SK-N-SH (cell line): ENCODE measurements at regions not wholly inside any gene's neighbourhood (a gene's known extent, or its start where the extent isn't known, plus 50 kb on each side); places are given as distances from the start of the nearest gene placed in this dataset.

ENCODE experiments used
- CTCF ChIP-seq: fragments of 200-600 bp; sonication (generic); IDR thresholded peaks from 2 replicates; pipeline ENCODE4 v1.6.1; 2017; ENCODE audit warnings: antibody characterized with exemption, mild to moderate bottlenecking, moderate library complexity
- FOXM1 ChIP-seq: IDR thresholded peaks from 2 replicates; pipeline ENCODE4 v1.4.0; 2012; ENCODE audit warnings: low read depth, mild to moderate bottlenecking
- GATA2 ChIP-seq: sonication (generic); formaldehyde crosslinking; IDR thresholded peaks from 2 replicates; pipeline ENCODE4 v1.5.0; 2020; ENCODE audit warnings: mild to moderate bottlenecking, missing genetic modification reagents
- NRF1 ChIP-seq: IDR thresholded peaks from 2 replicates; pipeline ENCODE4 v1.6.1; 2012; ENCODE audit warnings: low read depth, mild to moderate bottlenecking, low read length
- POLR2AphosphoS5 ChIP-seq: IDR thresholded peaks from 2 replicates; pipeline ENCODE4 v1.6.1; 2012; ENCODE audit warnings: low read depth, low read length
- RAD21 ChIP-seq: IDR thresholded peaks from 2 replicates; pipeline ENCODE4 v1.6.1; 2012; ENCODE audit warnings: mild to moderate bottlenecking, low read length
- SMC3 ChIP-seq: IDR thresholded peaks from 2 replicates; pipeline ENCODE4 v1.6.1; 2012; ENCODE audit warnings: low read depth, low read length, improper control_type of control experiment
- TF ChIP-seq, protein P1 (sequence below): IDR thresholded peaks from 2 replicates; pipeline ENCODE4 v1.6.1; 2012; ENCODE audit warnings: mild to moderate bottlenecking, low read depth, low read length, moderate library complexity
- TF ChIP-seq, protein P2 (sequence below): IDR thresholded peaks from 2 replicates; pipeline ENCODE4 v1.4.0; 2012; ENCODE audit warnings: low read depth

GRCh38 chr1:38193040-38193439 is 146.4 kb upstream of the POU3F1 start:
- TF ChIP-seq, protein P1, sequence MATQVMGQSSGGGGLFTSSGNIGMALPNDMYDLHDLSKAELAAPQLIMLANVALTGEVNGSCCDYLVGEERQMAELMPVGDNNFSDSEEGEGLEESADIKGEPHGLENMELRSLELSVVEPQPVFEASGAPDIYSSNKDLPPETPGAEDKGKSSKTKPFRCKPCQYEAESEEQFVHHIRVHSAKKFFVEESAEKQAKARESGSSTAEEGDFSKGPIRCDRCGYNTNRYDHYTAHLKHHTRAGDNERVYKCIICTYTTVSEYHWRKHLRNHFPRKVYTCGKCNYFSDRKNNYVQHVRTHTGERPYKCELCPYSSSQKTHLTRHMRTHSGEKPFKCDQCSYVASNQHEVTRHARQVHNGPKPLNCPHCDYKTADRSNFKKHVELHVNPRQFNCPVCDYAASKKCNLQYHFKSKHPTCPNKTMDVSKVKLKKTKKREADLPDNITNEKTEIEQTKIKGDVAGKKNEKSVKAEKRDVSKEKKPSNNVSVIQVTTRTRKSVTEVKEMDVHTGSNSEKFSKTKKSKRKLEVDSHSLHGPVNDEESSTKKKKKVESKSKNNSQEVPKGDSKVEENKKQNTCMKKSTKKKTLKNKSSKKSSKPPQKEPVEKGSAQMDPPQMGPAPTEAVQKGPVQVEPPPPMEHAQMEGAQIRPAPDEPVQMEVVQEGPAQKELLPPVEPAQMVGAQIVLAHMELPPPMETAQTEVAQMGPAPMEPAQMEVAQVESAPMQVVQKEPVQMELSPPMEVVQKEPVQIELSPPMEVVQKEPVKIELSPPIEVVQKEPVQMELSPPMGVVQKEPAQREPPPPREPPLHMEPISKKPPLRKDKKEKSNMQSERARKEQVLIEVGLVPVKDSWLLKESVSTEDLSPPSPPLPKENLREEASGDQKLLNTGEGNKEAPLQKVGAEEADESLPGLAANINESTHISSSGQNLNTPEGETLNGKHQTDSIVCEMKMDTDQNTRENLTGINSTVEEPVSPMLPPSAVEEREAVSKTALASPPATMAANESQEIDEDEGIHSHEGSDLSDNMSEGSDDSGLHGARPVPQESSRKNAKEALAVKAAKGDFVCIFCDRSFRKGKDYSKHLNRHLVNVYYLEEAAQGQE: no peak
- TF ChIP-seq SMC3 (no peak), CTCF (no peak), GATA2 (CRISPR knock-in tag) (no peak), POLR2AphosphoS5 (no peak), FOXM1 (no peak), RAD21 (no peak), NRF1 (no peak)
- TF ChIP-seq, protein P2, sequence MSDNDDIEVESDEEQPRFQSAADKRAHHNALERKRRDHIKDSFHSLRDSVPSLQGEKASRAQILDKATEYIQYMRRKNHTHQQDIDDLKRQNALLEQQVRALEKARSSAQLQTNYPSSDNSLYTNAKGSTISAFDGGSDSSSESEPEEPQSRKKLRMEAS: no peak
